IPS-NIHi7 (cell line): ENCODE measurements at regions not wholly inside any gene's neighbourhood (a gene's known extent, or its start where the extent isn't known, plus 50 kb on each side); places are given as distances from the start of the nearest gene placed in this dataset.

Experiments
- DNase-seq: peaks from one replicate; pipeline ENCODE4 v3.0.0; 2012; ENCODE audit warnings: mixed read lengths; ENCODE audit errors: extremely low spot score

GRCh38 chr13:76795701-76796695, 90.2 kb downstream of the KCTD12 start:
- no peak for DNase-seq

GRCh38 chr13:76792731-76793347, 93.4 kb downstream of the KCTD12 start:
- no peak for DNase-seq

- DNase-seq, result no peak
Measured at GRCh38 chr13:76790980-76791819, 95.0 kb downstream of the KCTD12 start.

- DNase-seq, result no peak
Measured at GRCh38 chr13:76790526-76790925, 95.7 kb downstream of the KCTD12 start.

- no peak for DNase-seq
Measured at GRCh38 chr13:76783798-76784197, 102.4 kb downstream of the KCTD12 start.

- DNase-seq, result no peak
Measured at GRCh38 chr13:76778853-76779252, 107.4 kb downstream of the KCTD12 start.

DNA sequence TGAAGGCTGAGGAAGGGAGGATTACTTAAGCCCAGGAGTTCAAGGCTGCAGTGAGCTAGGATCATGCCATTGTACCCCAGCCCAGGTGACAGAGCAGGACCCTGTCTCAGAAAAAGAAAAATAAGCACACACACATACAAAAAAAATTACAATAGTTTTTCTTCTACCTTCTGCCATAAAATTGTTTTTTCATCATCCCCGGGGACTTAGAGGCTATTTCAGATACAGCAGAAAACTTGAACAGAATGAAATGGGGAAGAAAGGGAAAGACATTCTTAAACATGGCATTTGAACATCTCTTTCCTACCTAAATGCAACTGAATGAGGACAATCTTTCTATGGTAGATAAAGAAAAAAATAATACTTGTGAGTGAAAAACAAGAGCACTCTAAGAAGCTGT, 109.1 kb downstream of the KCTD12 start:
- DNase-seq, result no peak

- no peak for DNase-seq
Measured at GRCh38 chr13:76775088-76775740, 111.0 kb downstream of the KCTD12 start.

DNA sequence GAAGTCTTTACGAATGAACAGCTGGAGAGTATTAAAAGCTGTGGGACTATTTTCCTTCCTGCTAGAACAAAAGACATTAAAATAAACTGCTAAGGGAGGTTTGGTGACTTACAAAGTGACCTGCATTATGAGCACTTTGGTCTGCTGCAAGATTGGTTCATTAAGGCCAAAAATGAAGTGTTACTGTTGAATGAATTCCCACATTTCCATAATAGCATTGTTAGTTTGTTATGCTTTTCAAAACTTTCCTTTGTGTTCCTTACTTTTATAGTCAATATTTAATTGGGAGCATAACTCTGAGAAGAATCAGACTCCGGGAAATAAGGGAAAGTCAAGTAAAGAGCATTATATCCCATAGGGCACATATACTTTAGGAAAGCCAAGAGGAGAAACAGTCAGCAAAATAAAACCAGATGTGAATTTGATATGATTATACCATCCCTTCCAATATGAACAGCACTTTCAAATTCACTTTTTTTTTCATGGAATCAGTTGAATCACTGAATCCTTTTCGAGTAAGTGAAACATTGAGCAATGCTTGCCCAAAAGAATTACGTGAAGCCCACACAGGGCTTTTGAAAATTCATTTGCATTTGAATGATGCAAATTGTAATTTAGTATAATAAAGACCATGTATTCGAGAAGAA, 112.6 kb downstream of the KCTD12 start:
- no peak for DNase-seq

GRCh38 chr13:76772241-76772640, 114.0 kb downstream of the KCTD12 start:
- no peak for DNase-seq

GRCh38 chr13:76769271-76769791, 116.9 kb downstream of the KCTD12 start:
- DNase-seq, result no peak

- no peak for DNase-seq
Measured at GRCh38 chr13:76768384-76768783, 117.8 kb downstream of the KCTD12 start.

DNA sequence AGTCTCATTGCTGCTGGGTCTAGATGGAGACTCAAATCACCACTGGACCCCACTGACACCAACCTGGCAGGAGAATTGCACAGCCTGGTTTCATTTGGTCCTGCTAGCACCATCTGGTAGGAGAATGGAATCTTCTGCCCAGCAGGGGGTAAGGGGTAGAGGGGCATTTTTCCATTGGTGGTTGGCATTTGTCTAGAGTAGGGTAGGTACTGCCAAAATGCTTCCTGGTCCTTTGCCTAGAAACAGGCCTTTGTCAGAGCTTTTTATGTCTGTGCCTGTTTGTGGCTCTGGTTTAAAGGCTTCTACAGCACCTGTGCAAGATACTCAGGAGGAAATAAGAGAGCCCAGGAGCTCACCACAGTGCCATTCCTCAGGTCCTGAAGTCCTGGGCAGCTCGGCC, 121.3 kb downstream of the KCTD12 start:
- no peak for DNase-seq

- DNase-seq, result no peak
Measured at GRCh38 chr13:76764429-76764828, 121.8 kb downstream of the KCTD12 start.

DNA sequence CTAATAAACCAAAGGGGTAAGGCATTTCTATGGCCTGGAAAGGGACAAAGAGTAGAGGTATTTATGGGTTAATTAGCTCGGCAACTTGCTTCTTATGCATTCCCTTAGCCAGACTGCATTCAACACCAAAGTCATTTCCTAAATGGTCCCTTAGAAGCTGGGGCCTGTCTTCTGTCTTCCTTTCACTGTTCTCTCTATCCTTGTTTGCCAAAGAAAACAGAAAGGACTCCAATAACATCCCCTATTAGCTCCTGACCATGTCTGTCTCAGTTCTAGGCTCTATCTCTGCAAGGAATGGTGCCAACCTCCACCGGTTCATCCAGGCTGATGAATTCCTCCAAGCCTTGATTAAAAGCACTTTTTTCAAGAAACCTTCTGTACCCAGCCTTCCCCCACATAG, 123.5 kb downstream of the KCTD12 start:
- no peak for DNase-seq

GRCh38 chr13:76759877-76760276, 126.3 kb downstream of the KCTD12 start:
- no peak for DNase-seq

GRCh38 chr13:76758738-76759137, 127.5 kb downstream of the KCTD12 start:
- DNase-seq, result no peak

DNA sequence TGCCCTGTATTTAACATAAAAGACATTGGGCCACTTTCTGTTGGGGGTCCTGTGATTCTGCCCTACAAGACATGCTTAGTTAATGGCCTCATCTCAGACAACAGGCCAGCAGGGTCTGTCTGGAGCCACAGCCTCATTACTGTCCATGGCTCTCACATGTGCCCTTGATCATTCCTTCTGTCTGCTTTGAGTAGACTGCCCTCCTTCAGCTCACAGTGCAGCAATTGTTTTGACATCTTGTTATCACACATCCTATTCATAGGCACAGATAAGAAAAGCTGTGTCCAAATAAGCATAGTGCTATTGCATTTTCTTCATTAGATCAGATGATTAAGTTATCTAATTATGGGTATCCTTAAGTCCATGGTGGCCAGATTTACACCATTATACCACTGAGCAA, 127.9 kb downstream of the KCTD12 start:
- DNase-seq, result no peak

- no peak for DNase-seq
Measured at GRCh38 chr13:76756451-76756850, 129.8 kb downstream of the KCTD12 start.

DNA sequence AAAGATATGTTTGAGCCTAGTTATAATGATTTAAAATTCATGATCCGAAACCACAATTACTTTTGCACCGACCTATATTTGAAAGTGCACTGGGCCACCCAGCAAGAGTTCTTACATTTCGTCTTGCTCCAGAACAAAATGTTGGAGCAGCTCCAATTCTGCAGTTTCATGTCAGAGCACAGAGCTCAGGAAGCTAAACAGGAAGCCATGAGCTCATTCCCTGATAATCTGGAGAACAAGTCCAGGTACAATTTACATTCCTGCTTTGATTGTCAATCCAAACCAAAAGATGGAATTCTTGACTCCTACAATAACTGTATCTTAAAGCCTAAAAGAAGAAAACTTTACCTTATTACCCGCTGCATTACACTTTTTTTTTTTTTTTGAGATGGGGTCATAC, 131.8 kb downstream of the KCTD12 start:
- DNase-seq, result no peak

GRCh38 chr13:76751278-76751677, 134.9 kb downstream of the KCTD12 start:
- DNase-seq, result no peak
